Peyer's patch (tissue), 4 donors: ENCODE measurements at regions not wholly inside any gene's neighbourhood (a gene's known extent, or its start where the extent isn't known, plus 50 kb on each side); places are given as distances from the start of the nearest gene placed in this dataset.

Experiments
- CTCF ChIP-seq, 6 experiments: fragments of 450-650 bp in 4 of 6; fragments of 200-600 bp in 2 of 6; sonication (generic) in 1 of 6; IDR thresholded peaks; one replicate each; pipeline ENCODE4 v1.5.1; 2017 to 2019; ENCODE audit warnings: antibody characterized with exemption in 6 of 6, mild to moderate bottlenecking in 3 of 6, moderate library complexity in 1 of 6
- POLR2A ChIP-seq, 2 donors: fragments of 450-650 bp; IDR thresholded peaks; one replicate each; pipeline ENCODE4 v1.5.1; 2017; ENCODE audit warnings: antibody characterized with exemption in 2 of 2, mild to moderate bottlenecking in 2 of 2, moderate library complexity in 2 of 2

- TF ChIP-seq CTCF (IDR thresholded peaks at IDR 0.05) (no peak), POLR2A (IDR thresholded peaks at IDR 0.05) (no peak)
These were observed 240.5 kb downstream of the METTL4 start for GRCh38 chr18:2330764-2331163.
